Urothelium cell line (cell line): ENCODE measurements at regions not wholly inside any gene's neighbourhood (a gene's known extent, or its start where the extent isn't known, plus 50 kb on each side); places are given as distances from the start of the nearest gene placed in this dataset.
"Not testable (repeated sequence)": the region's sequence is repeated elsewhere in the genome, so short reads cannot be mapped to it uniquely, and the experiment has no call there.

Source experiments
- DNase-seq: peaks from one replicate; pipeline ENCODE4 v3.0.0; 2011; ENCODE audit warnings: low spot score, mixed read lengths
- FAIRE-seq: peaks from 2 replicates; lab custom pipeline; 2011; peaks lifted over from hg19 to GRCh38; lab: Jason Lieb, UNC

DNA sequence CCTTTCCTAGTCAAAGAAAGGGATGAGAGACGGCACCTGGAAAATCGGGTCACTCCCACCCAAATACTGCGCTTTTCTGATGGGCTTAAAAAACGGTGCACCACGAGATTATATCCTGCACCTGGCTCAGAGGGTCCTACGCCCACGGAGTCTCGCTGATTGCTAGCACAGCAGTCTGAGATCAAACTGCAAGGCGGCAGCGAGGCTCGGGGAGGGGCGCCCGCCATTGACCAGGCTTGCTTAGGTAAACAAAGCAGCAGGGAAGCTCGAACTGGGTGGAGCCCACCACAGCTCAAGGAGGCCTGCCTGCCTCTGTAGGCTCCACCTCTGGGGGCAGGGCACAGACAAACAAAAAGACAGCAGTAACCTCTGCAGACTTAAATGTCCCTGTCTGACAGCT lies 309.9 kb downstream of the KIF20B start:
- not testable (repeated sequence) for FAIRE-seq, DNase-seq

DNA sequence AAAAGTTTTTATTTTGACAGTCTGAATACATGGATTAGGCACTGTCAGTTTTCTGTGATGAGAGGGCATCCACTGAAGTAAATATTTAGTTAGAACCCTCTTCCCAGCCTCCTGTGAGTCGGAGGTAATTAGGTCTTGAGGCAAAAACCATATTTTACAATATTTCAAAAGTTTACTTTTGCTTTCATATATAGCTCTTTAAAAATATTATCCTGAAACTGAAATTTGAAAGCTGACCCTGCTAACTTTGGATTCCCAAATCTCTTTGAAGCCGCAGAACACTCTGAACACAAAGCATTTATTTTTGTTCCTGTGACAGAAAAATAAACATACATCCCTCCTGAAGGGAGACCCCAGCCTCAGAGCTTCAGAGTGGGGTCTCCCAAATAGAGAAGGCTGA lies 317.4 kb downstream of the KIF20B start:
- no peak for FAIRE-seq
- DNase-seq = no peak

DNA sequence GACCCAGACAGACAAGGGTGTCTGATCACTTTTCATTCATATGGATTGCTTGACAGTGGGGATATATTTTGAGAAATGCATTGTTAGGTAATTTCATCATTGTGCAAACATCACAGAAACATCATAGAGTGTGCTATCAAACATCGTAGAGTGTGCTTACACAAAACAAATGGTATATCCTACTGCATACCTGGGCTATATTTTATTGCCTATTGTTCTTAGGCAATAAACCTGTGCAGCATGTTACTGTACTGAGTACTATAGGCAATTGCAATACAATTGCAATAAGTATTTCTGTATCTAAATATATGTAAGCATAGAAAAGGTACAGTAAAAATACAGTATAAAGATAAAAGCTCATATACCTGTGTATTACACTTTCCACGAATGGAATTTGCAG lies 319.1 kb downstream of the KIF20B start:
- no peak for DNase-seq
- FAIRE-seq = no peak

DNA sequence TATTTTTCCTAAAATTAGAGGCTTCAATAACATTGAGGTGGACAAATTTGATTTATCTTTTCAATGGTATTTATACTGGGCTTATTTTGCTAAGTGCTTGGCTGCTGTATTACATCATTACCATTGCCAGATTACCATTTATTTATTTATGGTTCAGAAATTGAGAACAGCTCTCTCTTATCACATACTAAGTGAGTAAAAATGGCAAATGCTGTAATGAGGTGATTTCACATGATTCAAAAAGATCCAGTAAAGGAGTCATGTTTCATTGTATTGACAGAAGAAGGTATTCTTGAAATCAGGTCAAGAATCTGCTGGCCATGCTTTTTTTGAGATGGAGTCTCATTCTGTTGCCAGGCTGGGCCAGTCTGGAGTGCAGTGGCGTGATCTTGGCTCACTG lies 322.6 kb downstream of the KIF20B start:
- no peak for DNase-seq

DNA sequence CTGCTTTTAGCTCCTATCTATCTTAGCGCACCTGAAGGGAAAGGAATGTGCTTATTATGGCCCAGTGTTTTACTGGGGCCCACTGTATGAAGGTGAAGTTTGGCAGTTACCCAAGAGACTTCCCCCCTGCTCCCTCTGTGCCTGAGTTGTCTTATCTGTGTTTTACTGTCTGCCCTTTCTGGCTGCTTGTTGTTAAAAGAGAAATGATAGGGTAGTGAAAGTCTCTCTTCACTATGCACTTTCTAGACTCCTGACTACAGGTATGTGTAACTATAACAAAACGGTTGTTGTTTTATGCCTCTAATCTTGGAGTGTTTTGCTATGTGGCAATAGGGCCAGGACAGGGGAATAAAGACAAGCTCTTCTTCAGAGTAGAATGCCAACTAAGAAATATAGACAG lies 326.9 kb downstream of the KIF20B start:
- DNase-seq = no peak
- no peak for FAIRE-seq

More for the DNA sequence above, 322.6 kb downstream of the KIF20B start:
- FAIRE-seq = no peak

DNA sequence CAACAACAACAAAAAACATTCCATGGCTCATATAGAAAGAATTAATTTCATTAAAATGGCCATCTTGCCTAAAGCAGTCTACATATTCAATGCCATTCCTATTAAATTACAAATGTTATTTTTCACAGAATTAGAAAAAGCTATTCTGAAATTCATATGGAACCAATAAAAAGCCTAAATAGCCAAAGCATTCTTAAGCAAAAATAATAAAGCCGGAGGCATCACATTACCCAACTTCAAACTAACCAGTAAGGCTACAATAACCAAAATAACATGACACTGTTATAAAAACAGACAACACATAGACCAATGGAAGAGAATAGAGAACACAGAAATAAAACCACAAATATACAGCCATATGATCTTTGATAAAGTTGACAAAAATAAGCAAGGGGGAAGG lies 330.4 kb downstream of the KIF20B start:
- DNase-seq = no peak

DNA sequence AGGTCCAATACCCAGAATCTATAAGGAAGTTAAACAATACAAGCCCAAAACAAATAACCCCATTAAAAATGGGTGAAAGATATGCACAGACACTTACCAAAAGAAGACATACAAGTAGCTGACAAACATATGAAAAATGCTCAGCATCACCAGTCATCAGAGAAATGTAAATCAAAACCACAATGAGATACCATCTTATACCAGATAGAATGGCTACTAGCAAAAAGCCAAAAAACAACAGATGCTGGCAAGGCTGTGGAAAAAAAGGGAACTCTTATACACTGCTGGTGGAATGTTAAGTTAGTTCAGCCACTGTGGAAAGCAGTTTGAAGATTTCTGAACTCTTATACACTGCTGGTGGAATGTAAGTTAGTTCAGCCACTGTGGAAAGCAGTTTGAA lies 331.1 kb downstream of the KIF20B start:
- DNase-seq (no peak), FAIRE-seq (no peak)

More for the DNA sequence above, 330.4 kb downstream of the KIF20B start:
- FAIRE-seq = no peak

DNA sequence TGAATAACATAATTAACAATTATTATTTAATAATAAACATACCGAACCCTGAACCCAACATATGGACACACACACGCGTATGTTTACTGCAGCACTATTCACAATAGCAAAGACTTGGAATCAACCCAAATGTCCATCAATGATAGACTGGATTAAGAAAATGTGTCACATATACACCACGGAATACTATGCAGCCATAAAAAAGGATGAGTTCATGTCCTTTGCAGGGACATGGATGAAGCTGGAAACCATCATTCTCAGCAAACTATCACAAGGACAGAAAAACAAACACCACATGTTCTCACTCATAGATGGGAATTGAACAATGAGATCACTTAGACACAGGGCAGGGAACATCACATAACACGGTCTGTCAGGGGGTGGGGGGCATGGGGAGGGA lies 333.5 kb downstream of the KIF20B start:
- not testable (repeated sequence) for FAIRE-seq, DNase-seq

DNA sequence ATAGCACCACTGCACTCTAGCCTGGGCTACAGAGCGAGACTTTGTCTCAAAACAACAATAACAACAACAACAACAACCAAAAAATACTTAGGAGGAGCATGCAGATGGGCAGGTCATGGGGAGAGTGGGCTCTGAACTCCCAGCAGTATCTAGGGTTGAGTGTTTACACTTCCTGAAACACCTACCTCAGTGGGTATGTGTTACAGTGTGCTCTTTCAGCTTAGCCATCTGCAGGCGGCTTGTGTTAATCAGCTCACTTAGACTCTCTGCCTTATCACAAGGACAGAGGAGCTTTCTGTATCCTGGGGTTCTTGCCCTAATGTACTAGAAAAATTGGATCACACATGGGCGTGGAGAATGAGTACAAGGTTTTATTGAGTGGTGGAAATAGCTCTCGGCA lies 340.2 kb downstream of the KIF20B start:
- FAIRE-seq = no peak
- no peak for DNase-seq

DNA sequence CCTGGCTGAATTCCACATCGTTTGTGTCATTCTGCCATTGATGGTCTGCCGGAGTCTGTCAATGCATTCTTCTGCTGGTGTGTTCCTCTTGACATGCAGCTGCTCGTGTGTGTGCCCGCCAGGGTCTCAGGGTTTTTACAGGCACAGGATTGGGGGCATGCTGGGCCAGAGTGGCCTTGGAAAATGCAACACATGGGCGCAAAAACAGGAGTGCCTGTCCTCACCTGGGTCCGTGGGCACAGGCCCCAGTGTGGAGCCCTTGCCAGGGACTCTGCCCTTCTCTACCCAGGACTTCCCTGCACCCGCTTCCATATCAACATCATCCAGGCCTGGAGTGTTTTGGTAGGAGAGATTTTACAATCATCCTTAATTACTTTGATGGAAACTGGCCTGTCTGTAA lies 340.7 kb downstream of the KIF20B start:
- no peak for FAIRE-seq
- DNase-seq = no peak

DNA sequence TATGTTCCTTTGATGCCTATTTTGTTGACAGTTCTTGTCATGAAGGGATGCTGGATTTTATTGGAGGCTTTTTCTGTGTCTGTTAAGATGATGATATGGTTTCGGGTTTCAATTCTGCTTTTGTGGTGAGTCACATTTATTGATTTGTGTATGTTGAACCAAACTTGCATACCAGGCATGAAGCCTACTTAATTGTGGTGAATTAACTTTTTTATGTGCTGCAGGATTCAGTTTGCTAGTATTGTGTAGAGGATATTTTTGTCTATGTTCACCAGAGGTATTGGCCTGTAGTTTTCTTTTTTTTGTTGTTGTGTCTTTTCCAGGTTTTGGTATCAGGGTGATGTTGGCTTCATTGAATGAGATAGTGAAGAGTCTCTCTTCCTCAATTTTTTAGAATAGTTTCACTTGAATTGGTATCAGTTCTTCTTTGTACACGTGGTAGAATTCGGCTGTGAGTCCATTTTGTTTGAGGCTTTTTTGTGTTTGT lies 345.9 kb downstream of the KIF20B start:
- DNase-seq = no peak
- FAIRE-seq = no peak

DNA sequence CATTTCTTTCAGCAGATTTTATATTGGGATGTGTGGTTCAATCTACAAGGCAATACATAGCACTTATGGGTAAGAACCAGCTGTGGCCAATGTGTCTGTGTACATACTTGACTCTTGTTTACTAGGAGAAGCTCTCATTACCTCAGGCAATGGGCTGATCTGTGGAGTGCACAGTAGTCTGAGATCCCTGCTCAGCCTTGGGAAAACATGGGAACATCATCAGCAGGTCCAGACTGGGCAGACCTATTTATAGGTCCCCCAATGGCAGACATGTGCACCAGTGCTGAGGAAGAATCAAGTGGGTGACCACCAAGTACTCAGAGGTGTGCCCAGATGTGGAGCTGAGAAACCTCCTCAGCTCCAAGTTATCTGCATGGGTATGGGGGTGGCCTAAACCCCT lies 349.7 kb downstream of the KIF20B start:
- FAIRE-seq = no peak
- DNase-seq = no peak

DNA sequence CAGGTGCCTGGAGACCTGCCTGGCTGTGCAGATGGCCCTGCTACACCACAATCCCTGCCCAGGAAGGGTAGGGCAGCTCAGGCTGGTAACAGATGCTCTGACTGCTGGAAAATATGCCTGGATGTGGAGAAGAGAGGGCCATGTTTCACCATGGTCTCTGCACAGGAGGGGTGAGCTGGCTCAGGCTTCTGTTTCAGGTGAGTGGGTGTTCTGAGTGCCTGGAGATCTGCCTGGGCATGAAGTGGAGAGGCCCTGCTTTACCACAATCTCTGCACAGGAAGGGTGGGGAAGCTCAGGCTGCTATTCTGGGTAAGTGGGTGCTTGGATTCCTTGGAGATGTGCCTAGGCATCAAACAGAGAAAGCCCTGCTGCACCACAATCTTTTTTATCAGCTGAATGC lies 350.1 kb downstream of the KIF20B start:
- FAIRE-seq (peak; percentile 88), DNase-seq (peak; percentile 20)

DNA sequence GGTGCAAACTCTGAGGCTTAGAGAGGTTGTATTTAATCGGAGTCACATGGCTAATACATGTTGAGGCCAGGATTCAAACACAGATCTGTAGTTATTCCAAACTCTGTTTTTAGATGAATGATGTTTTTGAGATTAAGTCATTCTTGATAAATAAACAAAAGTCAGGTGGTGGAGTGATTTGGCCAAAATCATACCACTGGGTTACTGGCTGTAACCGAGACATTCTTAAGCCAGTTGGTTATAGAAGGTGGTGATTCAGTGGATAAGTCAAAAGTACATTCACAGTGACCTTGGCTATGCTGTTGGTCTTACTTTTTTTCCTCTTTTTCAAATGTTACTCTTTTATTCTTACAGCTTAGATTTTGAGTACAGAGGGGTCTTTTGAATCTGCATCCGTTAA lies 361.4 kb downstream of the KIF20B start:
- DNase-seq (no peak), FAIRE-seq (no peak)

DNA sequence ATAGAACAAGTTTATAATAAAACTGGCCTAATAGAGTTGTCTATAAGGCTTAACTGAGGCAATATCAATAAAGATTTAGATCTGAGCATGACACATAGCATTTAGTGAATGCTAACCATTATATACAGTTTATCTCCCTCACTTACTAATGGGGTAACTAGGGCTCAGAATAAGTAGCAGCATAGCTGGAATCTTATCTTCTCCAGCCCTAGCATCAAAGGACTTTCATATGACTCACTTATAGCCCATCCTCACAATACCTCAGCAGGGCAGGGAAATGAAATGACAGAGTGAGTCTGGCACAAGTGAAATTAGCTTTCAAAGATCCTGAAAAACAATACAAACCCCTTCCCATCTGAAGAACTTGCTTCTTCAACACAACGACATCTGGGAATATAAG lies 362.9 kb downstream of the KIF20B start:
- DNase-seq = no peak
- FAIRE-seq = no peak

DNA sequence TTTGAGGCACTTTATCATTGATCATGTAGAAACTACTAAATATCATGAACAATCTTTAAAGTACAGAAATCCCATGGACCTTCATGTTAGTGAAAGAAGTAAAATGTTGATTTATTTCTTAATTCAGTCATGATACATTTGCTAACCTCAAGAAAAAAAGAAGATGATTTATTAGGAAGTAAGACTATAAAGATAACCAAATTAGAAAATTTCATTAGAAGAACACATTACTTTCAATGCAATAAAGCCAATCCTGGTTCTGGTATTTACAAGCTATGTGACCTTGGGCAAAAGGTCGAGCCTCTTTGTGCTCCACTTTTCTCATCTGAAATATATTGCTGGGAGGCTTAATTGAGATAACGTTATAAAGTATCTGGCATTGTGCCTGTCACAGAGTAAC lies 365.0 kb downstream of the KIF20B start:
- FAIRE-seq = no peak
- DNase-seq = no peak

DNA sequence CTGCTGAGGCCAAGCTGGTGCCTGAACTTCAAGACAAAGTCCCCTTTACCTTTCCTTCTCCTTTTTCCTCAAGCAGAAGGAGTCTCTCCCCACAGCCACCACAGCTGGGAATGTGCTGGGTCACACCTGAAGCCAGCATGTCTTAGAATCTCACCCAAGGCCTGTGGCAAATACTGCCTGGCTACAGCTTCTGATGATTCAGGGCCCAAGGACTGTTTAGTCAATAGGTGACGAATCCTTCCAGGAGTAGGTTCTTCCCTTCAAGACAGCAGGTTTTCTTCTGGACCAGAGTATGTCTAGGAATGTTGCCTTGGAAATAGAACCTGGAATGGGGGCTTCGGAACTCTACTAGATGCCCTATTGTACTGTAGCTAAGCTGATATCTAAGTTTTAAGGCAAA lies 374.6 kb downstream of the KIF20B start:
- DNase-seq (no peak), FAIRE-seq (no peak)

DNA sequence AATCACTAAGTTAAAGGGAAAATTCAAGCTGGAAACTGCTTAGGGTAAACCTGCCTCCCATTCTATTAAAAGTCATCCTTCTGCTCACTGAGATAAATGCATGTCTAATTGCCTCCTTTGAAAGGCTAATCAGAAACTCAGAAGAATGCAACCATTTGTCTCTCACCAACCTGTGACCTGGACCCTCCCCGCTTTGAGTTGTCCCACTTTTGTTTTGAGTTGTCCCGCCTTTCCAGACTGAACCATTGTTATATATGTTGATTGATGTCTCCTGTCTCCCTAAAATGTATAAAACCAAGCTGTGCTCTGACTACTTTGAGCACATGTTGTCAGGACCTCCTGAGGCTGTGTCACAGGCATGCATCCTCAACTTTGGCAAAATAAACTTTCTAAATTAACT lies 378.4 kb downstream of the KIF20B start:
- no peak for DNase-seq
- FAIRE-seq = no peak

DNA sequence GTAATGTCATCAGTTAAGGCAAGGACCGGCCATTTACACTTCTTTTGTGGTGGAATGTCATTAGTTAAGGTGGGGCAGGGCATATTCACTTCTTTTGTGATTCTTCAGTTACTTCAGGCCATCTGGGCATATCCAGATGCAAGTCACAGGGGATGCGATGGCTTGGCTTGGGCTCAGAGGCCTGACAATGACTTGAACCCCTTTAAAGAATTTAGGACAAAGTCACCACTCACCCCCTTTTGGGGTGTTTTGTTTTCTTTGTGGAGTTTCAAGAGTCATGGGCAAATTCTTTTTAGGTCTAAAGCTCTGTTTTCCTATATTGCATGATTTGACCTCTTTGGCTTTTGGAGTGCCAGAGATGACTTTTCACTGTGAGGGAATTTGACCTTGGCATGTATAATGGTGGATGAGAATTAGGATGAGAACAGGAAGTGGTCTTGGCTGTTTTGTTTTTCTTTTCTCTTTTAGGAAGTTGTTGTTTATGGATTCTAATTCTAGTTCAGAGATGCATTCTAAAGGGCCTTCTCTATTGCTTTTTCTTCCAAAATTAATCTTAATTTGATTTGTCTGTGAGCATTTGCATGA lies 385.3 kb downstream of the KIF20B start:
- not testable (repeated sequence) for DNase-seq, FAIRE-seq

DNA sequence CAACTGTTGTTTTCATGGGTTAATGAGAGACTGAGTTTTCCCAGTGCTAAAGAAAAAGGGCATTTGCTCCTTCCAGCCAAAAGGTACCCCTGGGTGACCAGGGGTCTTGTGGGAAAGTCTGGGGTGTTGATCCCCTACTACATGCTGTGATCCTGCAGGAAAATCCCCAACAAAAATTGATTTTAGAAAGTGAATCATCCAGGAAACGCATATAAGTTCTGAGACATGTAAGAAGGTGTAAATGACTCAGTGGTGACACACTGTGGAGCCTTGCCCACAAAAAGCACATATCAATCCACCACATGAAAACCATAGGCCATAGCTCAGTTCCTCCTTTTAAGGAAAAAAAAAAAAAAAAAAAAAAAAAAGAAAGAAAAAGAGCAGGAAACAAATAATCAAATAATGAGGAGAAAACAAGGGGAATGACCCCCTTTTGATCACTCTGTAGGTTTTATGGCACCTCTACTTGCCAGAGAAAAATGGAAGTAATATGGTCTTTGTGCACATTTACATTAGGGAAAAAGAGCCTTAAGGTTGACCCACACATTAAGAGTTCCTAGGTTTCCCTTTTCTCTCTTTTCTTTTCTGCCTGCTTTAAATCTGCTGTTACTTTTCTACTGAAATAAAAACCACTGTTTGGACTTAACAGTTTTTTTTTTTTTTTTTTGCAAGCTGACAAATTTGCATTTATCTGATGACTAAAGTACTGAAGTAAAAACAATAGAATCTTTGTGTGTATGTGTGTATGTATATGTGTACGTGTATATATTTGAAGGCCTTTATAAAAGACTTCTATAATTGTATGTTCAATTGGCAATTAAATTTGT lies 386.0 kb downstream of the KIF20B start:
- FAIRE-seq (no peak), DNase-seq (peak; percentile 54)

DNA sequence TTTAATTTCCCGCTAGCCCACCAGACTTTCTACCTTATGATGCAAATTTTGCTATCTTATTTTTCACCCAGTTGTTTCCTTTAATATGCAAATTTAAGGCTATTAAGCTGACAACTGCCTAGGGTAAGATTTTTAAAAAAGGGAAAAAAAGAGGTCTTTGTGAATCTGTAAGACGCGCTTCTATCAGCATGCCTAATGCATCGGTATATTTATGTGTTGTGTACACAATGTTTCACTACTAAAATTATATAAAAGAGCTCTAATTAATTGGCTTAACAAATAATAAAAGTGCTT lies 386.6 kb downstream of the KIF20B start:
- DNase-seq (no peak), FAIRE-seq (no peak)

DNA sequence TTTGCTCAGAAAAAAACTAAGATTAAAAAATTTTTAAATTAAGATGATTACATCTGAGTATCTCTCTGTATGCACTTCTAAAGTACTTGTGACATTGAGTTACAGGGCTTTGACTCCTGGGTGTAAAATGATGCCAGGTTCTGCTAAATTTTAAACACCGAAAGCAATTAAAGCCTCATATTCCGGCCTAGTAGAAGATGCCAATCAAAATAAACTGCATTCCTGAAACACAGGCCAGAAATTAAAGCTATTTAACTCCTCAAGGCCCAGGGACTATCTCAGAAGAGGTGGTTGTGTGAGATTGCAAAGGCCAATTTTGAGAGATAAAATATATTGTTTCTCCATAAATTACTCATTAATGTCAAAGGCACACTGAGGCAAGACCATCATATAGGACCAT lies 388.3 kb downstream of the KIF20B start:
- FAIRE-seq (no peak), DNase-seq (no peak)

DNA sequence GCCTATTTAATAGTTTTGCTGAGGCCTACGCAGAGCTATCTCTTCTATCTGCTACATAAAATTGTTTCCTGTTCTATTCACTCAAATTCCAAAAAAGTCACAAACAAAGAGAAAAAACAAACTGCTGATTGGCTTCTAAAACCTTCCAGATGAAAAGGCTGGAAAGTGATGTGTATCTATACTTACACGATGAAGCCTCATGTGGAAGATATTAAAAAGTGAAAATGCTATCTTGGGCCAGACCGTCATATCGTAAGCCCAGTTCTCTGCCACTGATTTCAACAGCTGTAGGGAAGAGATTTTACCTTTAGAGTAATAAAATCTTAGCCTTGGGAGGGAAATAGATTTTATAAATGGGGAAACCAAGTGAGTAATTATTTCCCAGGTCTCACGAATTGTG lies 394.8 kb downstream of the KIF20B start:
- FAIRE-seq (no peak), DNase-seq (no peak)
